ENCODE measurements at regions not wholly inside any gene's neighbourhood (a gene's known extent, or its start where the extent isn't known, plus 50 kb on each side); places are given as distances from the start of the nearest gene placed in this dataset.

DNA sequence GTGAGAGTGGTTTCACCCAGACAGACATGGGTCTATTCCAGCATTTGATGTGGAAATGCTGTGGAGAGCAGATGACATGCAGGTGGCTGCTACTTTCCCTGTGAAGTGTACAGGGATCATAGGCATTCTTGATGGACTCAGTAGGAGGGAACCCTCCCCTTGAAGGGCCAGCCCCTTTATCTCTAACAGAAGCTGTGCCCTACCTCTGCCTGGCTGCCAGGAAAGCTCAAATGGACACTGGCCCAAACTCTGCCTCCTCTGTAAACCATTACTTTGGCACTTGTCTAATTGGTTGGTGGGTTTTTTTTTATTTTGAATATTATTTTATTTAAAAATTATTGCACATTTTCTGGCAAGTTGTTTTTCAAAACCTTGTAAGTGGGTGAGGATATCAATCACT, 106.7 kb upstream of the GGTLC1 start:
- TF ChIP-seq, protein P1, sequence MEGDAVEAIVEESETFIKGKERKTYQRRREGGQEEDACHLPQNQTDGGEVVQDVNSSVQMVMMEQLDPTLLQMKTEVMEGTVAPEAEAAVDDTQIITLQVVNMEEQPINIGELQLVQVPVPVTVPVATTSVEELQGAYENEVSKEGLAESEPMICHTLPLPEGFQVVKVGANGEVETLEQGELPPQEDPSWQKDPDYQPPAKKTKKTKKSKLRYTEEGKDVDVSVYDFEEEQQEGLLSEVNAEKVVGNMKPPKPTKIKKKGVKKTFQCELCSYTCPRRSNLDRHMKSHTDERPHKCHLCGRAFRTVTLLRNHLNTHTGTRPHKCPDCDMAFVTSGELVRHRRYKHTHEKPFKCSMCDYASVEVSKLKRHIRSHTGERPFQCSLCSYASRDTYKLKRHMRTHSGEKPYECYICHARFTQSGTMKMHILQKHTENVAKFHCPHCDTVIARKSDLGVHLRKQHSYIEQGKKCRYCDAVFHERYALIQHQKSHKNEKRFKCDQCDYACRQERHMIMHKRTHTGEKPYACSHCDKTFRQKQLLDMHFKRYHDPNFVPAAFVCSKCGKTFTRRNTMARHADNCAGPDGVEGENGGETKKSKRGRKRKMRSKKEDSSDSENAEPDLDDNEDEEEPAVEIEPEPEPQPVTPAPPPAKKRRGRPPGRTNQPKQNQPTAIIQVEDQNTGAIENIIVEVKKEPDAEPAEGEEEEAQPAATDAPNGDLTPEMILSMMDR (IDR thresholded peaks at IDR 0.05) = no peak
- TF ChIP-seq POLR2A (IDR thresholded peaks at IDR 0.05) = no peak

Data from gastroesophageal sphincter (tissue), 3 donors.